ENCODE measurements at regions not wholly inside any gene's neighbourhood (a gene's known extent, or its start where the extent isn't known, plus 50 kb on each side); places are given as distances from the start of the nearest gene placed in this dataset.

DNA sequence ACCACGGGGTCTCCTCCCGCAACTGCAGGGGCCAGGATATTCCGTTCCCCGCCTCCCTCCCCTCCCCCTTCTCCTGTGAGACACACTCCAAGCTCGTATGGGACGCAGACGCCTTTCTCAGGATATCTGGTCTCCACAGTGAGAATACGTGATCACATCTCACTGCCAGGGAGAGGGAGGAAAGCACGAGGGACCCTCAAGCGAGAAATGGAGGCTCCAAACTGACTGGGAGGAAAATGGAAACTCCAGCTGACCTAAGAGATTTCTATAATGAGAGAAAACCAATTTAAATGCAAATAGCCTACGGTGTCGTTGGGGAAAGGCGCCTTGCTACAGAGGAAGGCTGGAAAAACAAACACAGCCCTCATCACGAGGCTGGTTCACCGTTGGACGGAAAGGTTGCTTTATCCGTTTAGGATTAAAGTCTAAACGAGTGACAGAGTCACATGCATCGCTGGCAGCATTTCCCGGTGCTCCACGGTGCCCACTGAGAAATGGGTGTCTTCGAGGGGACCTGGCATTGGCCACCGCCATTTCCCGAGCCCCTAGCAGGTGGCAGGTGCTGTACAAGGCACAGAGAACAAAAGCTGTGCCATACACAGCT, 116.9 kb upstream of the CPEB4 start:
- no TSS peak for BruUV-seq (replicated peaks)
- H3K9me1 ChIP-seq (ENCODE audit: control insufficient read depth, insufficient read depth, low read length), result no peaks in the 10 kb centered on the region
- TF ChIP-seq CEBPB (tag; IDR thresholded peaks at IDR 0.05), result no peak
- TF ChIP-seq FOXP1 (CRISPR knock-in tag; IDR thresholded peaks at IDR 0.05), result no peak
- TF ChIP-seq HDGF (IDR thresholded peaks at IDR 0.05), result no peak
- TF ChIP-seq FOXK1 (CRISPR knock-in tag; IDR thresholded peaks at IDR 0.05; ENCODE audit: borderline replicate concordance), result no peak
- TF ChIP-seq DNMT1 (IDR thresholded peaks at IDR 0.05), result no peak
- no peak for TF ChIP-seq TARDBP (IDR thresholded peaks at IDR 0.05)
- TF ChIP-seq, protein P1, sequence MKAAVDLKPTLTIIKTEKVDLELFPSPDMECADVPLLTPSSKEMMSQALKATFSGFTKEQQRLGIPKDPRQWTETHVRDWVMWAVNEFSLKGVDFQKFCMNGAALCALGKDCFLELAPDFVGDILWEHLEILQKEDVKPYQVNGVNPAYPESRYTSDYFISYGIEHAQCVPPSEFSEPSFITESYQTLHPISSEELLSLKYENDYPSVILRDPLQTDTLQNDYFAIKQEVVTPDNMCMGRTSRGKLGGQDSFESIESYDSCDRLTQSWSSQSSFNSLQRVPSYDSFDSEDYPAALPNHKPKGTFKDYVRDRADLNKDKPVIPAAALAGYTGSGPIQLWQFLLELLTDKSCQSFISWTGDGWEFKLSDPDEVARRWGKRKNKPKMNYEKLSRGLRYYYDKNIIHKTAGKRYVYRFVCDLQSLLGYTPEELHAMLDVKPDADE (conservative IDR thresholded peaks at IDR 0.05; ENCODE audit: control insufficient read depth, low read depth, low read length), result no peak
- TF ChIP-seq CXXC5 (CRISPR knock-in tag; IDR thresholded peaks at IDR 0.05), result peak; percentile 24; the same call in 1 of the 2 replicates
- no peak for TF ChIP-seq TAF7 (tag; IDR thresholded peaks at IDR 0.05)
- TF ChIP-seq, protein P2, sequence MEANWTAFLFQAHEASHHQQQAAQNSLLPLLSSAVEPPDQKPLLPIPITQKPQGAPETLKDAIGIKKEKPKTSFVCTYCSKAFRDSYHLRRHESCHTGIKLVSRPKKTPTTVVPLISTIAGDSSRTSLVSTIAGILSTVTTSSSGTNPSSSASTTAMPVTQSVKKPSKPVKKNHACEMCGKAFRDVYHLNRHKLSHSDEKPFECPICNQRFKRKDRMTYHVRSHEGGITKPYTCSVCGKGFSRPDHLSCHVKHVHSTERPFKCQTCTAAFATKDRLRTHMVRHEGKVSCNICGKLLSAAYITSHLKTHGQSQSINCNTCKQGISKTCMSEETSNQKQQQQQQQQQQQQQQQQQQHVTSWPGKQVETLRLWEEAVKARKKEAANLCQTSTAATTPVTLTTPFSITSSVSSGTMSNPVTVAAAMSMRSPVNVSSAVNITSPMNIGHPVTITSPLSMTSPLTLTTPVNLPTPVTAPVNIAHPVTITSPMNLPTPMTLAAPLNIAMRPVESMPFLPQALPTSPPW (CRISPR knock-in tag; IDR thresholded peaks at IDR 0.05), result 0 out of 2 replicates have a peak, but pooled peaks have one; percentile 6
- TF ChIP-seq, protein P3, sequence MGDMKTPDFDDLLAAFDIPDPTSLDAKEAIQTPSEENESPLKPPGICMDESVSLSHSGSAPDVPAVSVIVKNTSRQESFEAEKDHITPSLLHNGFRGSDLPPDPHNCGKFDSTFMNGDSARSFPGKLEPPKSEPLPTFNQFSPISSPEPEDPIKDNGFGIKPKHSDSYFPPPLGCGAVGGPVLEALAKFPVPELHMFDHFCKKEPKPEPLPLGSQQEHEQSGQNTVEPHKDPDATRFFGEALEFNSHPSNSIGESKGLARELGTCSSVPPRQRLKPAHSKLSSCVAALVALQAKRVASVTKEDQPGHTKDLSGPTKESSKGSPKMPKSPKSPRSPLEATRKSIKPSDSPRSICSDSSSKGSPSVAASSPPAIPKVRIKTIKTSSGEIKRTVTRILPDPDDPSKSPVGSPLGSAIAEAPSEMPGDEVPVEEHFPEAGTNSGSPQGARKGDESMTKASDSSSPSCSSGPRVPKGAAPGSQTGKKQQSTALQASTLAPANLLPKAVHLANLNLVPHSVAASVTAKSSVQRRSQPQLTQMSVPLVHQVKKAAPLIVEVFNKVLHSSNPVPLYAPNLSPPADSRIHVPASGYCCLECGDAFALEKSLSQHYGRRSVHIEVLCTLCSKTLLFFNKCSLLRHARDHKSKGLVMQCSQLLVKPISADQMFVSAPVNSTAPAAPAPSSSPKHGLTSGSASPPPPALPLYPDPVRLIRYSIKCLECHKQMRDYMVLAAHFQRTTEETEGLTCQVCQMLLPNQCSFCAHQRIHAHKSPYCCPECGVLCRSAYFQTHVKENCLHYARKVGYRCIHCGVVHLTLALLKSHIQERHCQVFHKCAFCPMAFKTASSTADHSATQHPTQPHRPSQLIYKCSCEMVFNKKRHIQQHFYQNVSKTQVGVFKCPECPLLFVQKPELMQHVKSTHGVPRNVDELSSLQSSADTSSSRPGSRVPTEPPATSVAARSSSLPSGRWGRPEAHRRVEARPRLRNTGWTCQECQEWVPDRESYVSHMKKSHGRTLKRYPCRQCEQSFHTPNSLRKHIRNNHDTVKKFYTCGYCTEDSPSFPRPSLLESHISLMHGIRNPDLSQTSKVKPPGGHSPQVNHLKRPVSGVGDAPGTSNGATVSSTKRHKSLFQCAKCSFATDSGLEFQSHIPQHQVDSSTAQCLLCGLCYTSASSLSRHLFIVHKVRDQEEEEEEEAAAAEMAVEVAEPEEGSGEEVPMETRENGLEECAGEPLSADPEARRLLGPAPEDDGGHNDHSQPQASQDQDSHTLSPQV (IDR thresholded peaks at IDR 0.05), result peak; percentile 57

More for the DNA sequence above, 116.9 kb upstream of the CPEB4 start:
- intact Hi-C loops (cut with micrococcal nuclease) (no loop called here), in situ Hi-C loops (cut with MboI) (no loop called here)
- Histone ChIP-seq H3K27ac (ENCODE audit: extremely low read depth, low read depth, low read length) (peak overlapping the region; percentile 39; the same call in 1 of the 3 replicates), H3K9me3 (replicated peaks; ENCODE audit: control insufficient read depth, insufficient read depth, low read depth, low read length) (no peaks in the 10 kb centered on the region), H3K4me2 (ENCODE audit: insufficient read depth, low read length) (peak overlapping the region; percentile 44; the same call in 1 of the 2 replicates), H4K20me1 (replicated peaks; ENCODE audit: control insufficient read depth, insufficient read depth, low read length) (no peaks in the 10 kb centered on the region), H3K4me1 (replicated peaks in 1 of 2; ENCODE audit: control insufficient read depth in 2 of 2, insufficient read depth in 2 of 2, low read length in 2 of 2) (peaks cover 17 to 43% of the 10 kb centered on the region in 2 experiments), H3K4me3 (no peak overlapping the region), H3K79me2 (ENCODE audit: control insufficient read depth, insufficient read depth, low read length) (no peaks in the 10 kb centered on the region), H3K36me3 (ENCODE audit: control insufficient read depth, insufficient read depth, low read length) (no peaks in the 10 kb centered on the region), H2AFZ (ENCODE audit: low read depth, low read length) (peak overlapping the region; percentile 94), H3K9ac (ENCODE audit: insufficient read depth in 1 of 2, low read depth in 2 of 2, low read length in 2 of 2) (peak overlapping the region; percentile 7 to 37; a peak in 3 of 4 replicates), H3K27me3 (ENCODE audit: control insufficient read depth in 2 of 2, insufficient read depth in 2 of 2, low read length in 2 of 2) (no peaks in the 10 kb centered on the region)
- WGBS (ENCODE audit: insufficient coverage, low coverage, missing lambda C conversion rate), result 64% methylated on average over 17 of the region's 24 CpGs
- CTCF ChIA-PET (ENCODE audit: low intra/inter-chr PET ratio), result no interaction called here
- POLR2A ChIA-PET, result interaction anchor here (0.7 to 2.5 kb wide), 5 partner anchors 8 to 132 kb away, joined by 3 to 7 read pairs (median 3); no protein-coding TSS in a partner anchor
- peak in 3 of 4 experiments; percentile 42 to 46 (median 44) for DNase-seq (ENCODE audit: extremely low read depth in 1 of 4, low spot score in 3 of 4)
- no peak for FAIRE-seq
- ATAC-seq, result 0 out of 3 replicates have a peak, but pooled peaks have one; percentile 17

Data from K562 (cell line).